GM12878 (cell line): ENCODE measurements at regions not wholly inside any gene's neighbourhood (a gene's known extent, or its start where the extent isn't known, plus 50 kb on each side); places are given as distances from the start of the nearest gene placed in this dataset.

Source experiments
- ATAC-seq: fragments of 200-7000 bp; cut with Tn5 transposase; 3 replicates; pipeline ENCODE4 v1.9.1; 2020; ENCODE audit warnings: mild to moderate bottlenecking, moderate library complexity
- BruUV-seq: library from RNA; stranded (reverse); fragments of 400-500 nt; replicated peaks from 2 replicates; lab custom pipeline; 2021; lab: Mats Ljungman, UMichigan
- CTCF ChIA-PET: fragments of 300-600 bp; sonication (Branson Sonifier 250); formaldehyde crosslinking; extraction: SDS; loops from one replicate; lab custom pipeline; 2021; ENCODE audit warnings: inconsistent platforms; lab: Yijun Ruan, JAX
- POLR2A ChIA-PET: fragments of 350-600 bp; formaldehyde crosslinking; extraction: SDS; loops from one replicate; lab custom pipeline; 2021; ENCODE audit warnings: inconsistent platforms; lab: Charles Lee
- RAD21 ChIA-PET: fragments of 300-600 bp; sonication (Branson Sonifier 250); formaldehyde crosslinking; loops from one replicate; lab custom pipeline; 2023; ENCODE audit warnings: antibody characterized with exemption; ENCODE audit not compliant: unreplicated experiment; lab: Charles Lee
- SMC1A ChIA-PET: fragments of 300-600 bp; sonication (Branson Sonifier 250); formaldehyde crosslinking; loops from one replicate; lab custom pipeline; 2023; ENCODE audit not compliant: unreplicated experiment, uncharacterized antibody; lab: Charles Lee
- DNase-seq: peaks from one replicate; pipeline ENCODE4 v3.0.0-alpha.2; 2011; ENCODE audit warnings: low read depth, low spot score
- FAIRE-seq: peaks from 3 replicates; lab custom pipeline; 2011; peaks lifted over from hg19 to GRCh38; lab: Jason Lieb, UNC
- H2AFZ ChIP-seq: 2 replicates; pipeline ENCODE4 v1.6.0; 2011; ENCODE audit warnings: low read depth, low read length, control low read depth; ENCODE audit not compliant: control insufficient read depth
- H3K27ac ChIP-seq: 2 replicates; pipeline ENCODE4 v1.5.1; 2011; ENCODE audit warnings: control low read depth; ENCODE audit not compliant: control insufficient read depth, insufficient read depth
- H3K27me3 ChIP-seq, 2 experiments: replicated peaks in 1 of 2; 2 replicates each; pipeline versions ENCODE4 v1.6.0 to v1.6.1; 2011; ENCODE audit warnings: low read length in 1 of 2; ENCODE audit not compliant: control insufficient read depth in 2 of 2, insufficient read depth in 2 of 2
- H3K36me3 ChIP-seq, 2 experiments: 2 replicates each; pipeline ENCODE4 v1.5.1; 2011; ENCODE audit warnings: low read length in 1 of 2; ENCODE audit not compliant: control insufficient read depth in 2 of 2, insufficient read depth in 2 of 2
- H3K4me1 ChIP-seq: 2 replicates; pipeline ENCODE4 v1.6.1; 2011; ENCODE audit warnings: mild to moderate bottlenecking, low read length, moderate library complexity, mixed read lengths; ENCODE audit not compliant: control insufficient read depth, insufficient read depth
- H3K4me2 ChIP-seq: 2 replicates; pipeline ENCODE4 v1.6.0; 2011; ENCODE audit warnings: control low read depth; ENCODE audit not compliant: control insufficient read depth, insufficient read depth
- H3K4me3 ChIP-seq: fragments of 200-600 bp; sonication (generic); 2 replicates; pipeline ENCODE4 v1.5.1; 2016
- H3K79me2 ChIP-seq: 2 replicates; pipeline ENCODE4 v1.6.0; 2011; ENCODE audit warnings: low read length; ENCODE audit not compliant: control insufficient read depth, insufficient read depth
- H3K9ac ChIP-seq: 2 replicates; pipeline ENCODE4 v1.8.0; 2011; ENCODE audit warnings: low read length, control low read depth, mixed read lengths; ENCODE audit not compliant: control insufficient read depth, insufficient read depth
- H3K9me3 ChIP-seq: replicated peaks from 3 replicates; pipeline ENCODE4 v1.5.1; 2011; ENCODE audit warnings: mild to moderate bottlenecking, low read length; ENCODE audit not compliant: control insufficient read depth, insufficient read depth
- H4K20me1 ChIP-seq: 2 replicates; pipeline ENCODE4 v1.6.0; 2011; ENCODE audit not compliant: control insufficient read depth, insufficient read depth
- BHLHE40 ChIP-seq, 2 experiments: fragments of 450-650 bp in 1 of 2; IDR thresholded peaks; 2 replicates each; pipeline ENCODE4 v1.6.1; 2011 to 2017; ENCODE audit warnings: low read depth in 2 of 2, borderline replicate concordance in 1 of 2, improper control_type of control experiment in 1 of 2, low read length in 1 of 2, mild to moderate bottlenecking in 1 of 2
- CBFB ChIP-seq: IDR thresholded peaks from 2 replicates; pipeline ENCODE4 v1.6.1; 2016; ENCODE audit warnings: antibody characterized with exemption, low read depth
- CHD1 ChIP-seq: IDR thresholded peaks from 2 replicates; pipeline ENCODE4 v1.6.1; 2012; ENCODE audit warnings: low read depth, low read length, improper control_type of control experiment
- CHD4 ChIP-seq: fragments of 200-600 bp; sonication (generic); IDR thresholded peaks from 2 replicates; pipeline ENCODE4 v1.6.1; 2016; ENCODE audit warnings: mild to moderate bottlenecking
- EED ChIP-seq: sonication (generic); IDR thresholded peaks from 2 replicates; pipeline ENCODE4 v1.6.1; 2016; ENCODE audit warnings: antibody characterized with exemption, low read depth
- GATAD2B ChIP-seq: fragments of 450-650 bp; conservative IDR thresholded peaks from 2 replicates; pipeline ENCODE4 v1.6.1; 2017; ENCODE audit warnings: low read depth, mild to moderate bottlenecking, moderate library complexity
- HDAC2 ChIP-seq: fragments of 200-600 bp; sonication (generic); IDR thresholded peaks from 2 replicates; pipeline ENCODE4 v1.6.1; 2017
- JUND ChIP-seq: IDR thresholded peaks from 2 replicates; pipeline ENCODE4 v1.6.1; 2012; ENCODE audit warnings: low read depth, mild to moderate bottlenecking, low read length, improper control_type of control experiment, moderate library complexity
- KLF5 ChIP-seq: fragments of 450-650 bp; IDR thresholded peaks from 2 replicates; pipeline ENCODE4 v1.6.1; 2014; ENCODE audit warnings: mild to moderate bottlenecking; ENCODE audit not compliant: partially characterized antibody
- MTA2 ChIP-seq: fragments of 450-650 bp; IDR thresholded peaks from 2 replicates; pipeline ENCODE4 v1.6.1; 2016; ENCODE audit warnings: low read depth, mild to moderate bottlenecking, moderate library complexity
- MYC ChIP-seq: IDR thresholded peaks from 2 replicates; pipeline ENCODE4 v1.6.1; 2011; ENCODE audit warnings: mild to moderate bottlenecking, low read length, moderate library complexity, inconsistent platforms; ENCODE audit not compliant: insufficient read depth, insufficient replicate concordance, insufficient read length, severe bottlenecking
- PAX5 ChIP-seq: IDR thresholded peaks from 2 replicates; pipeline ENCODE4 v1.6.1; 2011; ENCODE audit warnings: low read depth, low read length, borderline replicate concordance
- SMARCA5 ChIP-seq: fragments of 450-650 bp; IDR thresholded peaks from 2 replicates; pipeline ENCODE4 v1.6.1; 2017; ENCODE audit warnings: mild to moderate bottlenecking
- TBL1XR1 ChIP-seq: IDR thresholded peaks from 2 replicates; pipeline ENCODE4 v1.6.1; 2012; ENCODE audit warnings: low read depth, low read length, improper control_type of control experiment
- TCF12 ChIP-seq: IDR thresholded peaks from 2 replicates; pipeline ENCODE4 v1.6.1; 2011; ENCODE audit warnings: low read depth, mild to moderate bottlenecking, low read length
- ZNF217 ChIP-seq: fragments of 450-650 bp; IDR thresholded peaks from 2 replicates; pipeline ENCODE4 v1.6.1; 2017; ENCODE audit warnings: antibody characterized with exemption, mild to moderate bottlenecking
- ZNF24 ChIP-seq: fragments of 450-650 bp; IDR thresholded peaks from 2 replicates; pipeline ENCODE4 v1.6.1; 2017; ENCODE audit warnings: antibody characterized with exemption, mild to moderate bottlenecking
- ZZZ3 ChIP-seq: IDR thresholded peaks from 2 replicates; pipeline ENCODE4 v1.6.1; 2011; ENCODE audit warnings: low read depth; ENCODE audit not compliant: control insufficient read depth, insufficient read length
- WGBS: methylation state at CpG from one replicate; pipeline ENCODE4 v1.1.6; 2016; ENCODE audit warnings: low lambda C conversion rate; ENCODE audit not compliant: insufficient replicate concordance, insufficient coverage; ENCODE audit errors: missing lambda C conversion rate; 5-methylcytosine and 5-hydroxymethylcytosine counted together
- in situ Hi-C: fragments of 300-500 bp; cut with MboI; formaldehyde crosslinking; loops from 9 replicates; pipeline ENCODE4 v1.14.3; 2018; ENCODE audit warnings: mixed read lengths
- intact Hi-C: fragments of 100-400 bp; cut with micrococcal nuclease; formaldehyde crosslinking; loops from one replicate; pipeline ENCODE4 v1.14.2; 2022; ENCODE audit not compliant: unreplicated experiment

DNA sequence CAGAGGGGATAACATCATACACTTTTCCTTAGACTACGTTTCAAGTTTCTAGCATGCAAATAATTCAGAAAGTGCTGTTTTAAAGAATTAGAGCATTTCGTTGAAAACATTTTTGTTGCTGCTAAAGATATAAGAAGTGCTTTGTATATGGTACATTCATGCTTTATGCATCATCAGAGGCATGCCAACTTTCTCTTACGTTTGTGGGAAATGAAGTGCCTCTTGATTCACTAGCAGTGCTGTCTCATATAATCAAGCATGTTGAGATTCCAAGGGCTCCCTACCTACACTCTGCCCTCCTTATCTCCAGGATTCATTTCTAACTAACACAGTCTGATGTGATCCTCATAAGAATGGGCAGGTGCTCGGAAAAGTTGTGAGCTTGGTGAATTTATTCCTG is 748.6 kb upstream of the DDX18 start:
- no peak for TF ChIP-seq CHD4
- no peak for TF ChIP-seq ZNF24
- TF ChIP-seq KLF5, result no peak
- no peak for TF ChIP-seq TBL1XR1
- no peak for TF ChIP-seq EED
- no peak for TF ChIP-seq CHD1
- no peak for TF ChIP-seq HDAC2
- no peak for TF ChIP-seq TCF12
- TF ChIP-seq JUND, result no peak
- no peak for TF ChIP-seq CBFB
- no peak for TF ChIP-seq PAX5
- no peak for TF ChIP-seq MYC
- no peak for TF ChIP-seq MTA2
- no peak for TF ChIP-seq GATAD2B
- TF ChIP-seq SMARCA5, result no peak
- TF ChIP-seq ZNF217, result no peak
- TF ChIP-seq ZZZ3, result no peak
- no peak for TF ChIP-seq BHLHE40 (IDR thresholded peaks at IDR 0.05; ENCODE audit: borderline replicate concordance in 1 of 2, low read depth in 2 of 2, low read length in 1 of 2)
- BruUV-seq, result no TSS peak
- WGBS, result 5% methylated on average over 4 of the region's 4 CpGs
- Histone ChIP-seq H3K4me2 (no peak overlapping the region), H3K9me3 (no peaks in the 10 kb centered on the region), H3K9ac (no peak overlapping the region), H3K27me3 (no peaks in the 10 kb centered on the region), H3K4me3 (no peak overlapping the region), H3K36me3 (no peaks in the 10 kb centered on the region), H4K20me1 (no peaks in the 10 kb centered on the region), H3K79me2 (no peaks in the 10 kb centered on the region), H3K4me1 (no peaks in the 10 kb centered on the region), H2AFZ (no peak overlapping the region), H3K27ac (no peak overlapping the region)
- ChIA-PET CTCF (no interaction called here), SMC1A (no interaction called here), RAD21 (no interaction called here), POLR2A (no interaction called here)
- ATAC-seq (no peak), FAIRE-seq (no peak), DNase-seq (no peak)
- in situ Hi-C loops (no loop called here), intact Hi-C loops (no loop called here)
